HEK293 (cell line): ENCODE measurements at regions not wholly inside any gene's neighbourhood (a gene's known extent, or its start where the extent isn't known, plus 50 kb on each side); places are given as distances from the start of the nearest gene placed in this dataset.

Source experiments
- CTCF ChIA-PET: fragments of 350-600 bp; formaldehyde crosslinking; extraction: SDS; loops from one replicate; lab custom pipeline; 2021; ENCODE audit warnings: antibody characterized with exemption; lab: Yijun Ruan, JAX
- POLR2A ChIA-PET: fragments of 300-600 bp; formaldehyde crosslinking; extraction: SDS; loops from one replicate; lab custom pipeline; 2020; ENCODE audit warnings: antibody characterized with exemption, inconsistent platforms; lab: Yijun Ruan, JAX
- H3K27ac ChIP-seq: fragments of 200-500 bp; sonication (Bioruptor generic); 2 replicates; pipeline ENCODE4 v1.5.1; 2014; ENCODE audit warnings: low read depth, low read length, control low read depth, inconsistent platforms; ENCODE audit errors: extremely low read depth
- H3K36me3 ChIP-seq, 2 experiments: fragments of 200-500 bp in 1 of 2; sonication (Bioruptor generic) in 1 of 2; 1 replicate in 1 of 2; 2 replicates in 1 of 2; pipeline ENCODE4 v1.5.1; 2014 to 2017; ENCODE audit warnings: inconsistent platforms in 2 of 2, low read length in 2 of 2; ENCODE audit not compliant: control insufficient read depth in 2 of 2, insufficient read depth in 1 of 2
- H3K4me1 ChIP-seq: fragments of 200-500 bp; sonication (Bioruptor generic); 2 replicates; pipeline ENCODE4 v1.5.1; 2014; ENCODE audit warnings: mild to moderate bottlenecking, low read length, inconsistent platforms; ENCODE audit not compliant: control insufficient read depth, insufficient read depth
- H3K4me3 ChIP-seq: 2 replicates; pipeline ENCODE4 v1.5.1; 2011; ENCODE audit warnings: low read depth, mild to moderate bottlenecking, control low read depth, low read length, moderate library complexity
- H3K9me3 ChIP-seq: fragments of 200-500 bp; sonication (Bioruptor generic); 2 replicates; pipeline ENCODE4 v1.5.1; 2014; ENCODE audit warnings: low read depth, low read length, inconsistent platforms; ENCODE audit not compliant: control insufficient read depth, insufficient read depth
- PRDM2 ChIP-seq: fragments of 450-650 bp; formaldehyde crosslinking; IDR thresholded peaks from 2 replicates; pipeline ENCODE4 v1.5.1; 2016; ENCODE audit warnings: missing biosample characterization, missing genetic modification characterization, borderline replicate concordance
- REPIN1 ChIP-seq: fragments of 450-650 bp; formaldehyde crosslinking; IDR thresholded peaks from 2 replicates; pipeline ENCODE4 v1.5.1; 2017; ENCODE audit warnings: missing biosample characterization, missing genetic modification characterization, low read depth
- ZBTB8A ChIP-seq: fragments of 450-650 bp; formaldehyde crosslinking; IDR thresholded peaks from 2 replicates; pipeline ENCODE4 v1.5.1; 2016; ENCODE audit warnings: missing biosample characterization, missing genetic modification characterization
- ZNF155 ChIP-seq: fragments of 450-650 bp; formaldehyde crosslinking; IDR thresholded peaks from 2 replicates; pipeline ENCODE4 v1.5.1; 2016; ENCODE audit warnings: missing biosample characterization, missing genetic modification characterization
- ZNF18 ChIP-seq: fragments of 450-650 bp; formaldehyde crosslinking; IDR thresholded peaks from 2 replicates; pipeline ENCODE4 v1.5.1; 2016; ENCODE audit warnings: missing biosample characterization, missing genetic modification characterization
- ZNF48 ChIP-seq: fragments of 450-650 bp; formaldehyde crosslinking; IDR thresholded peaks from 2 replicates; pipeline ENCODE4 v1.5.1; 2016; ENCODE audit warnings: missing biosample characterization, missing genetic modification characterization
- ZNF501 ChIP-seq: fragments of 450-650 bp; formaldehyde crosslinking; IDR thresholded peaks from 2 replicates; pipeline ENCODE4 v1.5.1; 2016; ENCODE audit warnings: missing biosample characterization, missing genetic modification characterization
- ZNF707 ChIP-seq: fragments of 450-650 bp; formaldehyde crosslinking; IDR thresholded peaks from 2 replicates; pipeline ENCODE4 v1.5.1; 2016; ENCODE audit warnings: missing biosample characterization, missing genetic modification characterization
- ZNF776 ChIP-seq: fragments of 450-650 bp; formaldehyde crosslinking; IDR thresholded peaks from 2 replicates; pipeline ENCODE4 v1.5.0; 2017; ENCODE audit warnings: missing biosample characterization, missing genetic modification characterization, borderline replicate concordance
- ZXDB ChIP-seq: fragments of 450-650 bp; formaldehyde crosslinking; IDR thresholded peaks from 2 replicates; pipeline ENCODE4 v1.5.1; 2016; ENCODE audit warnings: missing biosample characterization, missing genetic modification characterization
- TF ChIP-seq, protein P1 (sequence below): fragments of 450-650 bp; formaldehyde crosslinking; IDR thresholded peaks from 2 replicates; pipeline ENCODE4 v1.5.1; 2017; ENCODE audit warnings: missing biosample characterization, missing genetic modification characterization
- TF ChIP-seq, protein P2 (sequence below): fragments of 450-650 bp; formaldehyde crosslinking; optimal IDR thresholded peaks from 2 replicates; pipeline ENCODE3; 2016; ENCODE audit warnings: missing biosample characterization, mild to moderate bottlenecking, missing genetic modification characterization
- TF ChIP-seq, protein P3 (sequence below): fragments of 450-650 bp; formaldehyde crosslinking; IDR thresholded peaks from 2 replicates; pipeline ENCODE4 v1.5.1; 2017; ENCODE audit warnings: missing biosample characterization, missing genetic modification characterization

DNA sequence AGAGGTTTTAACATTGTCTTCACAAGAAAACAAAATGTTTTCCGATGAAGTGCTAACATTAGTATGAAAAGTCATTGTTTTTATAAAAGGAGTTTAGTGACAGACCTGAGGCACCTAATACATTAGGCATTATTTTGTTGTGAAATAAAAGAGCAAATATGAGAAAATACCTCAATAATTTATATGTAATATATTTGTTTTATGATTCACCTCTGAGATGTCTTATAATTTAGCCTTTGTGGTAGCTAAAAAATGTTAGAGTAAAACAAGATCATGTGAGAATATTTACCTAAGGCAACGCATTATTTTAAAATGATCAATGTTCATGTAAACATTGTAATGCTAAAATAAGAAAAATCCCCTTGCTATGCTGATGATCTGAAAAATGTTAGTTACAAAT lies 100.9 kb upstream of the WDFY3 start (continued):
- TF ChIP-seq, protein P1, sequence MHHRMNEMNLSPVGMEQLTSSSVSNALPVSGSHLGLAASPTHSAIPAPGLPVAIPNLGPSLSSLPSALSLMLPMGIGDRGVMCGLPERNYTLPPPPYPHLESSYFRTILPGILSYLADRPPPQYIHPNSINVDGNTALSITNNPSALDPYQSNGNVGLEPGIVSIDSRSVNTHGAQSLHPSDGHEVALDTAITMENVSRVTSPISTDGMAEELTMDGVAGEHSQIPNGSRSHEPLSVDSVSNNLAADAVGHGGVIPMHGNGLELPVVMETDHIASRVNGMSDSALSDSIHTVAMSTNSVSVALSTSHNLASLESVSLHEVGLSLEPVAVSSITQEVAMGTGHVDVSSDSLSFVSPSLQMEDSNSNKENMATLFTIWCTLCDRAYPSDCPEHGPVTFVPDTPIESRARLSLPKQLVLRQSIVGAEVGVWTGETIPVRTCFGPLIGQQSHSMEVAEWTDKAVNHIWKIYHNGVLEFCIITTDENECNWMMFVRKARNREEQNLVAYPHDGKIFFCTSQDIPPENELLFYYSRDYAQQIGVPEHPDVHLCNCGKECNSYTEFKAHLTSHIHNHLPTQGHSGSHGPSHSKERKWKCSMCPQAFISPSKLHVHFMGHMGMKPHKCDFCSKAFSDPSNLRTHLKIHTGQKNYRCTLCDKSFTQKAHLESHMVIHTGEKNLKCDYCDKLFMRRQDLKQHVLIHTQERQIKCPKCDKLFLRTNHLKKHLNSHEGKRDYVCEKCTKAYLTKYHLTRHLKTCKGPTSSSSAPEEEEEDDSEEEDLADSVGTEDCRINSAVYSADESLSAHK (tag by site-specific recombination) = no peak
- no peak for TF ChIP-seq ZNF707 (tag by site-specific recombination)
- TF ChIP-seq REPIN1 (tag by site-specific recombination) = no peak
- TF ChIP-seq, all 188 proteins: peak for 0

DNA sequence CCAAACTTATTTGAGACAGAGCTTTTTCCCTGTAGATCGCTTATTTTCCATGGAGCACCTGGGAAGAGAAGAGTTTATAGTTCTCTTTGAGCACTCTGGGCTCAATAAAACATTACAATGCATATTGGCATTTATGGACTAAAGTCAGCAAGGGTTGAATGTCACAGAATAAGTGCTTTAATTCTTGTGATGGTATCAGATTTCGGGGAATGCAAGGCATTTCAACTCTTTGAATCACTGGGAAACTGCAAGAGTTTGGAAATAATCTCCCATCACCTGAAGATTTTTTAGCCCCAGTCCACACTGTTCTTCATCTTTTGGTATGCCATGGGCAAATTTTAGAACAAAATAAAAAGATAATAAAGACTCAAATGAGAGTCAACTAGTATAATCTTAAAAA lies 111.5 kb upstream of the WDFY3 start:
- CTCF ChIA-PET = no interaction called here
- Histone ChIP-seq H3K9me3 (no peaks in the 10 kb centered on the region), H3K36me3 (no peaks in the 10 kb centered on the region), H3K4me1 (no peaks in the 10 kb centered on the region), H3K27ac (no peak overlapping the region), H3K4me3 (no peak overlapping the region)
- no peak for TF ChIP-seq ZNF48
- TF ChIP-seq, protein P2, sequence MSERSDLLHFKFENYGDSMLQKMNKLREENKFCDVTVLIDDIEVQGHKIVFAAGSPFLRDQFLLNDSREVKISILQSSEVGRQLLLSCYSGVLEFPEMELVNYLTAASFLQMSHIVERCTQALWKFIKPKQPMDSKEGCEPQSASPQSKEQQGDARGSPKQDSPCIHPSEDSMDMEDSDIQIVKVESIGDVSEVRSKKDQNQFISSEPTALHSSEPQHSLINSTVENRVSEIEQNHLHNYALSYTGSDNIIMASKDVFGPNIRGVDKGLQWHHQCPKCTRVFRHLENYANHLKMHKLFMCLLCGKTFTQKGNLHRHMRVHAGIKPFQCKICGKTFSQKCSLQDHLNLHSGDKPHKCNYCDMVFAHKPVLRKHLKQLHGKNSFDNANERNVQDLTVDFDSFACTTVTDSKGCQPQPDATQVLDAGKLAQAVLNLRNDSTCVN (tag by site-specific recombination) = no peak
- no peak for TF ChIP-seq ZNF18 (tag by site-specific recombination)
- TF ChIP-seq PRDM2 (tag by site-specific recombination) = no peak
- POLR2A ChIA-PET = no interaction called here

- no peaks in the 10 kb centered on the region for H3K36me3 ChIP-seq
- no peaks in the 10 kb centered on the region for H3K4me1 ChIP-seq
- TF ChIP-seq ZNF776 (no peak), ZNF501 (tag by site-specific recombination) (no peak), ZXDB (tag by site-specific recombination) (no peak), ZBTB8A (tag by site-specific recombination) (no peak), ZNF155 (no peak)
- TF ChIP-seq, protein P3, sequence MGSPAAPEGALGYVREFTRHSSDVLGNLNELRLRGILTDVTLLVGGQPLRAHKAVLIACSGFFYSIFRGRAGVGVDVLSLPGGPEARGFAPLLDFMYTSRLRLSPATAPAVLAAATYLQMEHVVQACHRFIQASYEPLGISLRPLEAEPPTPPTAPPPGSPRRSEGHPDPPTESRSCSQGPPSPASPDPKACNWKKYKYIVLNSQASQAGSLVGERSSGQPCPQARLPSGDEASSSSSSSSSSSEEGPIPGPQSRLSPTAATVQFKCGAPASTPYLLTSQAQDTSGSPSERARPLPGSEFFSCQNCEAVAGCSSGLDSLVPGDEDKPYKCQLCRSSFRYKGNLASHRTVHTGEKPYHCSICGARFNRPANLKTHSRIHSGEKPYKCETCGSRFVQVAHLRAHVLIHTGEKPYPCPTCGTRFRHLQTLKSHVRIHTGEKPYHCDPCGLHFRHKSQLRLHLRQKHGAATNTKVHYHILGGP (tag by site-specific recombination) = no peak
- H3K9me3 ChIP-seq = no peaks in the 10 kb centered on the region
- ChIA-PET POLR2A (no interaction called here), CTCF (interaction anchor here (0.6 kb wide), 1 partner anchor 256 kb away, joined by 3 read pairs; no protein-coding TSS in a partner anchor)
- no peak overlapping the region for H3K4me3 ChIP-seq
- no peak overlapping the region for H3K27ac ChIP-seq
Observed at GRCh38 chr4:85081196-85081595, 114.7 kb upstream of the WDFY3 start.
